Neuron (in vitro differentiated cells): ENCODE measurements at regions not wholly inside any gene's neighbourhood (a gene's known extent, or its start where the extent isn't known, plus 50 kb on each side); places are given as distances from the start of the nearest gene placed in this dataset.

Experiments used
- H2AFZ ChIP-seq: one replicate; pipeline ENCODE4 v1.6.1; 2013; ENCODE audit warnings: low read depth, mild to moderate bottlenecking, inconsistent platforms, low read length, moderate library complexity
- H3K27me3 ChIP-seq: one replicate; pipeline ENCODE4 v1.6.1; 2013; ENCODE audit warnings: low read length; ENCODE audit not compliant: insufficient read depth
- H3K36me3 ChIP-seq: one replicate; pipeline ENCODE4 v1.6.1; 2013; ENCODE audit warnings: low read length; ENCODE audit not compliant: insufficient read depth
- H3K4me1 ChIP-seq: one replicate; pipeline ENCODE4 v1.6.1; 2013; ENCODE audit warnings: low read length; ENCODE audit not compliant: insufficient read depth
- H3K4me3 ChIP-seq: 2 replicates; pipeline ENCODE4 v1.5.1; 2013; ENCODE audit warnings: mild to moderate bottlenecking, low read length, moderate library complexity
- H3K9me3 ChIP-seq: one replicate; pipeline ENCODE4 v1.6.1; 2013; ENCODE audit warnings: low read length

- H3K36me3 ChIP-seq, result no peaks in the 10 kb centered on the region
- H3K4me1 ChIP-seq, result peaks cover 10% of the 10 kb centered on the region
- H2AFZ ChIP-seq, result no peak overlapping the region
- H3K27me3 ChIP-seq, result no peaks in the 10 kb centered on the region
- no peaks in the 10 kb centered on the region for H3K9me3 ChIP-seq
- no peak overlapping the region for H3K4me3 ChIP-seq
These were observed 317.0 kb upstream of the MMADHC start for GRCh38 chr2:149904352-149905175.

GRCh38 chr2:149903626-149904025, 316.1 kb upstream of the MMADHC start:
- Histone ChIP-seq H3K36me3 (no peaks in the 10 kb centered on the region), H3K4me1 (peaks cover 10% of the 10 kb centered on the region), H3K27me3 (no peaks in the 10 kb centered on the region), H3K9me3 (no peaks in the 10 kb centered on the region), H3K4me3 (no peak overlapping the region), H2AFZ (no peak overlapping the region)

GRCh38 chr2:149902081-149902480, 314.5 kb upstream of the MMADHC start:
- no peak overlapping the region for H2AFZ ChIP-seq
- H3K36me3 ChIP-seq, result no peaks in the 10 kb centered on the region
- H3K4me1 ChIP-seq, result peaks cover 6% of the 10 kb centered on the region
- H3K27me3 ChIP-seq, result no peaks in the 10 kb centered on the region
- H3K9me3 ChIP-seq, result no peaks in the 10 kb centered on the region
- H3K4me3 ChIP-seq, result no peak overlapping the region

- Histone ChIP-seq H3K9me3 (no peaks in the 10 kb centered on the region), H3K27me3 (no peaks in the 10 kb centered on the region), H3K4me3 (no peak overlapping the region), H3K36me3 (no peaks in the 10 kb centered on the region), H3K4me1 (no peaks in the 10 kb centered on the region), H2AFZ (no peak overlapping the region)
These were observed 313.8 kb upstream of the MMADHC start for GRCh38 chr2:149901231-149901859.

- Histone ChIP-seq H3K4me1 (no peaks in the 10 kb centered on the region), H3K9me3 (no peaks in the 10 kb centered on the region), H2AFZ (no peak overlapping the region), H3K36me3 (no peaks in the 10 kb centered on the region), H3K4me3 (no peak overlapping the region), H3K27me3 (no peaks in the 10 kb centered on the region)
These were observed 311.8 kb upstream of the MMADHC start for GRCh38 chr2:149899390-149899789.

GRCh38 chr2:149894760-149895159, 307.2 kb upstream of the MMADHC start:
- no peaks in the 10 kb centered on the region for H3K9me3 ChIP-seq
- no peaks in the 10 kb centered on the region for H3K4me1 ChIP-seq
- H3K4me3 ChIP-seq, result no peak overlapping the region
- no peaks in the 10 kb centered on the region for H3K27me3 ChIP-seq
- H2AFZ ChIP-seq, result no peak overlapping the region
- H3K36me3 ChIP-seq, result no peaks in the 10 kb centered on the region

GRCh38 chr2:149894226-149894625, 306.7 kb upstream of the MMADHC start:
- H3K9me3 ChIP-seq, result no peaks in the 10 kb centered on the region
- H3K4me1 ChIP-seq, result no peaks in the 10 kb centered on the region
- no peaks in the 10 kb centered on the region for H3K27me3 ChIP-seq
- no peaks in the 10 kb centered on the region for H3K36me3 ChIP-seq
- no peak overlapping the region for H2AFZ ChIP-seq
- no peak overlapping the region for H3K4me3 ChIP-seq

GRCh38 chr2:149892563-149892962, 305.0 kb upstream of the MMADHC start:
- Histone ChIP-seq H3K9me3 (no peaks in the 10 kb centered on the region), H3K4me1 (no peaks in the 10 kb centered on the region), H3K36me3 (no peaks in the 10 kb centered on the region), H3K27me3 (no peaks in the 10 kb centered on the region), H3K4me3 (no peak overlapping the region), H2AFZ (no peak overlapping the region)

- Histone ChIP-seq H3K4me3 (no peak overlapping the region), H3K27me3 (no peaks in the 10 kb centered on the region), H3K4me1 (peaks cover 2% of the 10 kb centered on the region), H3K36me3 (no peaks in the 10 kb centered on the region), H3K9me3 (no peaks in the 10 kb centered on the region), H2AFZ (no peak overlapping the region)
These were observed 298.4 kb upstream of the MMADHC start for GRCh38 chr2:149885946-149886345.

- H3K27me3 ChIP-seq, result no peaks in the 10 kb centered on the region
- no peak overlapping the region for H3K4me3 ChIP-seq
- H2AFZ ChIP-seq, result no peak overlapping the region
- H3K9me3 ChIP-seq, result no peaks in the 10 kb centered on the region
- no peaks in the 10 kb centered on the region for H3K36me3 ChIP-seq
- H3K4me1 ChIP-seq, result peaks cover 2% of the 10 kb centered on the region
These were observed 297.9 kb upstream of the MMADHC start for GRCh38 chr2:149885468-149885867.

GRCh38 chr2:149884871-149885270, 297.3 kb upstream of the MMADHC start:
- Histone ChIP-seq H3K4me3 (no peak overlapping the region), H3K4me1 (peaks cover 2% of the 10 kb centered on the region), H2AFZ (no peak overlapping the region), H3K36me3 (no peaks in the 10 kb centered on the region), H3K27me3 (no peaks in the 10 kb centered on the region), H3K9me3 (no peaks in the 10 kb centered on the region)

- Histone ChIP-seq H3K9me3 (no peaks in the 10 kb centered on the region), H3K4me1 (no peaks in the 10 kb centered on the region), H3K36me3 (no peaks in the 10 kb centered on the region), H3K27me3 (no peaks in the 10 kb centered on the region), H3K4me3 (no peak overlapping the region), H2AFZ (no peak overlapping the region)
These were observed 290.3 kb upstream of the MMADHC start for GRCh38 chr2:149877913-149878312.

- Histone ChIP-seq H3K4me1 (no peaks in the 10 kb centered on the region), H3K9me3 (no peaks in the 10 kb centered on the region), H3K36me3 (no peaks in the 10 kb centered on the region), H2AFZ (no peak overlapping the region), H3K27me3 (no peaks in the 10 kb centered on the region), H3K4me3 (no peak overlapping the region)
These were observed 289.5 kb upstream of the MMADHC start for GRCh38 chr2:149877074-149877473.
